ENCODE measurements at regions not wholly inside any gene's neighbourhood (a gene's known extent, or its start where the extent isn't known, plus 50 kb on each side); places are given as distances from the start of the nearest gene placed in this dataset.

GRCh38 chr7:437329-438251 is 82.1 kb downstream of the PDGFA start:
- TF ChIP-seq CTCF (conservative IDR thresholded peaks at IDR 0.05 in 1 of 2, IDR thresholded peaks at IDR 0.05 in 1 of 2; ENCODE audit: extremely low read depth in 1 of 2, insufficient read depth in 1 of 2, low read depth in 1 of 2, low read length in 2 of 2) = no peak
- TF ChIP-seq EZH2 (IDR thresholded peaks at IDR 0.05; ENCODE audit: borderline replicate concordance, low read length) = no peak

Measured in mammary epithelial cell (primary cell).